ENCODE measurements at regions not wholly inside any gene's neighbourhood (a gene's known extent, or its start where the extent isn't known, plus 50 kb on each side); places are given as distances from the start of the nearest gene placed in this dataset.

DNA sequence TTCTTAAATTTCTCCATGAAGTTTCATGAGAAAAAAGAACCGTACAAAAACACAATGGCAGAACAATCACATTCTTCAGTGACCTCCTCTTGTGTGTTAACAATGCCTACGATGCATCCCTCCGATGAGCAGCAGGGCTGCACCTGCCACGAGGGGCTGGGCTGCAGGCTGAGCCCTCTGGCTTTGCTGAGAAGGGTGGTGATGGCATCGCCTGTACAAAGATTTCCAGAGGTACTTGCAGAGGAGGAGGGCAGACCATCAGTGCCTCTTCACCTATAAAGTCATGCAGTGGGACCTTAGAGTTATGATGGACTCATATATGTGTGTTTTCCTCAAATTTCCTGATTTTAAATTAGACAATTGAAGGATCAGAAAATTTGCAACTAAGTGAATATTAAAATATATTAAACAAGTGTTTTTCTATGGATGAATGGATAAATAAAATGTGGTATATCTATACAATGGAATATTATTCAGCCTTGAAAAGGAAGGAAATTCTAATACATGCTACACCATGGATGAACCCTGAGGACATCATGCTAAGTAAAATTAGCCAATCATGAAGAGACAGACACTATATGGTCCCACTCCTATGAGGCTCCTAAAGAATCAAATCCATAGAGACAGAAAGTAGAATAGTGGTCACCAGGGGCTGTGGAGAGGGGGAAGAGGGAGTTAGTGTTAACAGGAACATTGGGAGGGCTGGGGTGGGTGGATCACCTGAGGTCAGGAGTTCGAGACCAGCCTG is 489.3 kb downstream of the SIPA1L2 start:
- Histone ChIP-seq H3K9ac (ENCODE audit: low read depth, low read length) (no peak overlapping the region), H2AFZ (replicated peaks; ENCODE audit: low read length, poor library complexity) (no peak overlapping the region), H2BK15ac (ENCODE audit: low read depth, low read length) (no peak overlapping the region), H4K91ac (ENCODE audit: insufficient read depth, low read depth, low read length) (no peak overlapping the region), H2AK9ac (replicated peaks; ENCODE audit: low read depth, low read length, poor library complexity) (no peak overlapping the region), H3K27ac (ENCODE audit: insufficient read depth, low read length) (no peak overlapping the region), H2BK20ac (ENCODE audit: low read depth, low read length) (no peak overlapping the region), H4K8ac (ENCODE audit: low read depth in 2 of 2, low read length in 2 of 2) (no peak overlapping the region), H3K14ac (replicated peaks; ENCODE audit: low read depth, low read length) (no peak overlapping the region), H4K20me1 (ENCODE audit: insufficient read depth, low read length) (no peaks in the 10 kb centered on the region), H3K4me1 (ENCODE audit: control insufficient read depth, insufficient read depth, low read length) (peaks cover 8% of the 10 kb centered on the region), H2AK5ac (ENCODE audit: low read depth, low read length) (no peak overlapping the region), H2BK5ac (ENCODE audit: low read depth, low read length, poor library complexity, severe bottlenecking) (no peak overlapping the region), H3K56ac (ENCODE audit: extremely low read depth, insufficient read depth, low read length) (no peak overlapping the region), H3K9me1 (ENCODE audit: insufficient read depth, low read length) (0 out of 2 replicates have a peak, but pooled peaks cover 3% of the 10 kb centered on the region), H3K79me1 (ENCODE audit: low read depth in 1 of 2, low read length in 2 of 2) (no peaks in the 10 kb centered on the region), H3K4ac (ENCODE audit: low read depth, low read length) (no peak overlapping the region), H2BK120ac (ENCODE audit: low read depth, low read length) (no peak overlapping the region), H3K4me3 (ENCODE audit: insufficient read depth, low read depth, low read length) (no peak overlapping the region), H3K18ac (ENCODE audit: low read depth, low read length) (no peak overlapping the region), H3K23ac (ENCODE audit: low read depth, low read length) (no peak overlapping the region), H3K4me2 (ENCODE audit: low read depth, low read length) (no peak overlapping the region), H4K5ac (ENCODE audit: low read depth, low read length) (no peak overlapping the region), H3K27me3 (ENCODE audit: control insufficient read depth, insufficient read depth, low read length) (no peaks in the 10 kb centered on the region), H3K36me3 (ENCODE audit: control insufficient read depth, insufficient read depth, low read length) (no peaks in the 10 kb centered on the region), H3K9me3 (ENCODE audit: control insufficient read depth, insufficient read depth, low read length) (peaks cover 2% of the 10 kb centered on the region)
- intact Hi-C loops (cut with micrococcal nuclease): loop anchor here (10.0 kb wide), 2 partner anchors 276 to 484 kb away; no protein-coding TSS in a partner anchor
- TF ChIP-seq RAD21 (IDR thresholded peaks at IDR 0.05; ENCODE audit: low read length) (no peak), POLR2A (IDR thresholded peaks at IDR 0.05; ENCODE audit: low read depth, low read length) (no peak), MXI1 (IDR thresholded peaks at IDR 0.05; ENCODE audit: borderline replicate concordance, low read depth, low read length) (no peak), RFX5 (IDR thresholded peaks at IDR 0.05; ENCODE audit: low read depth, low read length) (no peak), SMC3 (IDR thresholded peaks at IDR 0.05; ENCODE audit: low read depth, low read length) (no peak), CEBPB (IDR thresholded peaks at IDR 0.05; ENCODE audit: low read depth, low read length) (no peak), MAZ (IDR thresholded peaks at IDR 0.05; ENCODE audit: borderline replicate concordance, low read depth, low read length) (no peak), MAFK (IDR thresholded peaks at IDR 0.05; ENCODE audit: low read depth, low read length) (no peak), BHLHE40 (IDR thresholded peaks at IDR 0.05; ENCODE audit: low read depth, low read length) (no peak)
- TF ChIP-seq, protein P1, sequence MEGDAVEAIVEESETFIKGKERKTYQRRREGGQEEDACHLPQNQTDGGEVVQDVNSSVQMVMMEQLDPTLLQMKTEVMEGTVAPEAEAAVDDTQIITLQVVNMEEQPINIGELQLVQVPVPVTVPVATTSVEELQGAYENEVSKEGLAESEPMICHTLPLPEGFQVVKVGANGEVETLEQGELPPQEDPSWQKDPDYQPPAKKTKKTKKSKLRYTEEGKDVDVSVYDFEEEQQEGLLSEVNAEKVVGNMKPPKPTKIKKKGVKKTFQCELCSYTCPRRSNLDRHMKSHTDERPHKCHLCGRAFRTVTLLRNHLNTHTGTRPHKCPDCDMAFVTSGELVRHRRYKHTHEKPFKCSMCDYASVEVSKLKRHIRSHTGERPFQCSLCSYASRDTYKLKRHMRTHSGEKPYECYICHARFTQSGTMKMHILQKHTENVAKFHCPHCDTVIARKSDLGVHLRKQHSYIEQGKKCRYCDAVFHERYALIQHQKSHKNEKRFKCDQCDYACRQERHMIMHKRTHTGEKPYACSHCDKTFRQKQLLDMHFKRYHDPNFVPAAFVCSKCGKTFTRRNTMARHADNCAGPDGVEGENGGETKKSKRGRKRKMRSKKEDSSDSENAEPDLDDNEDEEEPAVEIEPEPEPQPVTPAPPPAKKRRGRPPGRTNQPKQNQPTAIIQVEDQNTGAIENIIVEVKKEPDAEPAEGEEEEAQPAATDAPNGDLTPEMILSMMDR (conservative IDR thresholded peaks at IDR 0.05; ENCODE audit: low read depth, low read length): no peak
- TF ChIP-seq, protein P2, sequence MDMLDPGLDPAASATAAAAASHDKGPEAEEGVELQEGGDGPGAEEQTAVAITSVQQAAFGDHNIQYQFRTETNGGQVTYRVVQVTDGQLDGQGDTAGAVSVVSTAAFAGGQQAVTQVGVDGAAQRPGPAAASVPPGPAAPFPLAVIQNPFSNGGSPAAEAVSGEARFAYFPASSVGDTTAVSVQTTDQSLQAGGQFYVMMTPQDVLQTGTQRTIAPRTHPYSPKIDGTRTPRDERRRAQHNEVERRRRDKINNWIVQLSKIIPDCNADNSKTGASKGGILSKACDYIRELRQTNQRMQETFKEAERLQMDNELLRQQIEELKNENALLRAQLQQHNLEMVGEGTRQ (IDR thresholded peaks at IDR 0.05; ENCODE audit: low read depth, low read length): no peak
- TF ChIP-seq, protein P3, sequence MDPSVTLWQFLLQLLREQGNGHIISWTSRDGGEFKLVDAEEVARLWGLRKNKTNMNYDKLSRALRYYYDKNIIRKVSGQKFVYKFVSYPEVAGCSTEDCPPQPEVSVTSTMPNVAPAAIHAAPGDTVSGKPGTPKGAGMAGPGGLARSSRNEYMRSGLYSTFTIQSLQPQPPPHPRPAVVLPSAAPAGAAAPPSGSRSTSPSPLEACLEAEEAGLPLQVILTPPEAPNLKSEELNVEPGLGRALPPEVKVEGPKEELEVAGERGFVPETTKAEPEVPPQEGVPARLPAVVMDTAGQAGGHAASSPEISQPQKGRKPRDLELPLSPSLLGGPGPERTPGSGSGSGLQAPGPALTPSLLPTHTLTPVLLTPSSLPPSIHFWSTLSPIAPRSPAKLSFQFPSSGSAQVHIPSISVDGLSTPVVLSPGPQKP (IDR thresholded peaks at IDR 0.05; ENCODE audit: borderline replicate concordance, low read depth, low read length): no peak
- DNase-seq: no peak
- ChIA-PET CTCF (no interaction called here), POLR2A (ENCODE audit: unreplicated experiment) (no interaction called here)
- dilution Hi-C loops (cut with HindIII; ENCODE audit: low sequenced_read_pairs, unreplicated experiment): no loop called here
- no TSS peak for BruUV-seq (replicated peaks)
- ATAC-seq (ENCODE audit: low read depth): no peak
- in situ Hi-C loops (cut with MboI; ENCODE audit: low sequenced_read_pairs): no loop called here
- WGBS, 2 experiments (ENCODE audit: extremely low coverage in 2 of 2, insufficient read length in 1 of 2): 80% methylated on average over 1 of the region's 6 CpGs; no CpG with 5 or more reads in 1 of the 2 experiments

Measured in IMR-90 (cell line).